ENCODE measurements at regions not wholly inside any gene's neighbourhood (a gene's known extent, or its start where the extent isn't known, plus 50 kb on each side); places are given as distances from the start of the nearest gene placed in this dataset.

DNA sequence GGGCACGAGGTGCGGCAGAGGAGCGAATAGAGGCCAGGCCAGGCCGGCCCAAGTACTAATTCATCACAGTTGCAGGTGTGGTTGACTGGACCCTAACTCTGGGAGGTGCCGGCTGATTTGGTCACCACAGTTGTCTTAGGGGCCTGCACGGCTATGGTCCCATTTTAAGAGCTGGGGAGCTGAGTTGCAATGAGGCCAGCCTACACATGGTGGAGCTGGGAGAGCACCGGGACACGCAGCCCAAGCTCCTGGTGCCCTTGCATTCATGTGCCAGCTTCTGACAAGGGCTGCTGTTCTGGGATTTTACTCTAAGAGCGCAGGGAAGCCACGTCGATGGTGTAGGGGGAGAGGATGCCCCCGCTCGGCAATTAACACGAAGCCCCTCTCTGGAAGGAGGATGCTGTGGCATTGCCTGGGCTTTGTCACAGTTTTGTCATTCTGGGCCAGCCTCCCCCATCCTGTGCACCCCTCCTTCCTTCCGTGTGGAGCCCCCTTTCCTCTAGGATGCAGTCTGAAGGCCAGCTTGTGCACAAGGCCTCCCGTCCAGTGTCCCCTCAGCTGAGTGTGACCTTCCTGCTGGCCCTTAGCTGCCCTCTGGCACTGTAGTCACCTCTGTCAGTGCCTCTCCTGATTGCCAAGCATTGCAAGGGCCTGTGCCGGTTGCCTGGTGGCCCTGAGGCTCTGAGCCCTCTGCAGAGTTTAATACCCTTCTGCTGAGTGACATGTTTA is 109.4 kb upstream of the C1QTNF9B start:
- no peaks in the 10 kb centered on the region for H3K9me3 ChIP-seq

DNA sequence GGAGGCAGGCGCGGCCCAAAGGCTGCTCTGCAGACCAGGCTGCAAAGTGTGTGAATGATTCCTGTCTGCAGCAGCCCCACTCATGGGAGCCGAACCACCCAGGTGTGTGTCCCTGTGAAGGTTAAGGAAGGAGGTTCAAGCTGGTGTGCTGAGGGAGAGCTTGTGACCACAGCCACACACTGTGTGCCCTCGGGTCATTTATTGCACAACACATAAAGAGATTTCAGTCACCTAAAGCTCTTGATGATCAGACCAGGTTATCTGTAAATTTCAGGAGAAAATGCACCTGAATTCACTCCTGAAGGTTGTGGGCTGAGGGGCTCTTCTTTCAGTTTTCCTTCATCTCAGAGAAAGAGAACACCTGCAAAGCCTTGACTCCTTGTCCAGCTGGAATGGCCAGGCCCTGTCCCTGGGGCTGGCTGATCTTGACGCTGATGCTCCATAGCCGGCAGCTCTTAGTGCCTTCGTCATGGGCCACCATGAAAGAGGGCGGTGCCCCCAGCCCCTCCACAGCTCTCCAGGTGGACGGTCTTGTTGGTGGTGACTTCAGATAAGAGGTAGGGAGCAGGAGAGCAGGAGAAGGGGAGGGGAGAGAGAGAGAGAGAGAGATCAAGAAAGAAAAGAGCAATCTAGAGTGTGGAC is 110.8 kb upstream of the C1QTNF9B start:
- intact Hi-C loops (cut with DNase I; ENCODE audit: low total_unique reads): no loop called here
- DNase-seq: no peak
- TF ChIP-seq, protein P1, sequence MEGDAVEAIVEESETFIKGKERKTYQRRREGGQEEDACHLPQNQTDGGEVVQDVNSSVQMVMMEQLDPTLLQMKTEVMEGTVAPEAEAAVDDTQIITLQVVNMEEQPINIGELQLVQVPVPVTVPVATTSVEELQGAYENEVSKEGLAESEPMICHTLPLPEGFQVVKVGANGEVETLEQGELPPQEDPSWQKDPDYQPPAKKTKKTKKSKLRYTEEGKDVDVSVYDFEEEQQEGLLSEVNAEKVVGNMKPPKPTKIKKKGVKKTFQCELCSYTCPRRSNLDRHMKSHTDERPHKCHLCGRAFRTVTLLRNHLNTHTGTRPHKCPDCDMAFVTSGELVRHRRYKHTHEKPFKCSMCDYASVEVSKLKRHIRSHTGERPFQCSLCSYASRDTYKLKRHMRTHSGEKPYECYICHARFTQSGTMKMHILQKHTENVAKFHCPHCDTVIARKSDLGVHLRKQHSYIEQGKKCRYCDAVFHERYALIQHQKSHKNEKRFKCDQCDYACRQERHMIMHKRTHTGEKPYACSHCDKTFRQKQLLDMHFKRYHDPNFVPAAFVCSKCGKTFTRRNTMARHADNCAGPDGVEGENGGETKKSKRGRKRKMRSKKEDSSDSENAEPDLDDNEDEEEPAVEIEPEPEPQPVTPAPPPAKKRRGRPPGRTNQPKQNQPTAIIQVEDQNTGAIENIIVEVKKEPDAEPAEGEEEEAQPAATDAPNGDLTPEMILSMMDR (IDR thresholded peaks at IDR 0.05): no peak
- TF ChIP-seq POLR2A (IDR thresholded peaks at IDR 0.05): no peak
- TF ChIP-seq EP300 (IDR thresholded peaks at IDR 0.05): no peak
- TF ChIP-seq POLR2AphosphoS5 (IDR thresholded peaks at IDR 0.05): no peak
- no peaks in the 10 kb centered on the region for H3K9me3 ChIP-seq
- peaks cover 0 to 8% (median 0%) of the 10 kb centered on the region in 4 donors for H3K4me1 ChIP-seq
- WGBS, 5 donors: 86 to 90% (median 87%) methylated on average over 8 to 9 of the region's 9 CpGs
- no peak overlapping the region for H3K4me3 ChIP-seq
- no peak overlapping the region for H3K27ac ChIP-seq
- no peaks in the 10 kb centered on the region for H3K36me3 ChIP-seq
- peaks cover 0 to 6% (median 0%) of the 10 kb centered on the region in 3 donors for H3K27me3 ChIP-seq

More for the DNA sequence above, 109.4 kb upstream of the C1QTNF9B start:
- TF ChIP-seq POLR2A (IDR thresholded peaks at IDR 0.05) (no peak), POLR2AphosphoS5 (IDR thresholded peaks at IDR 0.05) (no peak), EP300 (IDR thresholded peaks at IDR 0.05) (no peak)
- TF ChIP-seq, protein P1 (IDR thresholded peaks at IDR 0.05): no peak
- Histone ChIP-seq H3K4me3 (no peak overlapping the region), H3K36me3 (no peaks in the 10 kb centered on the region), H3K4me1 (peaks cover 0 to 8% (median 0%) of the 10 kb centered on the region in 4 donors), H3K27ac (no peak overlapping the region), H3K27me3 (no peaks in the 10 kb centered on the region)
- 87 to 93% (median 89%) methylated on average over 16 to 17 of the region's 17 CpGs for WGBS, 5 donors
- intact Hi-C loops (cut with DNase I; ENCODE audit: low total_unique reads): no loop called here
- DNase-seq: no peak

DNA sequence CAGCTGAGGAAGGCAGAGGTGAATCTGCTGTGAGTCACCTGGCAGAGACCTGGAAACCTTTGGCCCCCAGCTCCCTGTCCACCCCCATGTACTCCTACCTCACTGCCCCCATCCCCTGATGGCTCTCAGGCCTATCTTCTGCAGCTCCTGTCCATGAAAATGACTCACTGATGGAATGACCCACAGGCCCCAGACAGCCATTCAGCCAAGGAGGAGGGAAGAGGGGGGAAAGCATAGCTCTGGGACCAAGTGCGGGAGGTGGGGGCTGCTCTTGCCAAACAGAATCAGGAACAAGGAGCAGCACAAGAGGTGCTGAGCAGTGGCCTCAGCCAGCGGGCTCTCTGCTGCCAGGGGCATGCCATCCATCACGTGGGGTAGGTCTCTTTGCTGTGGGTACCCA is 111.4 kb upstream of the C1QTNF9B start:
- 92 to 95% (median 93%) methylated on average over 3 of the region's 3 CpGs for WGBS, 5 donors
- H3K4me3 ChIP-seq: no peak overlapping the region
- peaks cover 0 to 8% (median 0%) of the 10 kb centered on the region in 4 donors for H3K4me1 ChIP-seq
- no peak for TF ChIP-seq POLR2A (IDR thresholded peaks at IDR 0.05)
- TF ChIP-seq POLR2AphosphoS5 (IDR thresholded peaks at IDR 0.05): no peak
- no peak for TF ChIP-seq EP300 (IDR thresholded peaks at IDR 0.05)
- TF ChIP-seq, protein P1 (IDR thresholded peaks at IDR 0.05): no peak
- intact Hi-C loops (cut with DNase I; ENCODE audit: low total_unique reads): no loop called here
- H3K27me3 ChIP-seq: peaks cover 0 to 7% (median 0%) of the 10 kb centered on the region in 3 donors
- DNase-seq: no peak
- H3K27ac ChIP-seq: no peak overlapping the region
- H3K36me3 ChIP-seq: no peaks in the 10 kb centered on the region
- no peaks in the 10 kb centered on the region for H3K9me3 ChIP-seq

DNA sequence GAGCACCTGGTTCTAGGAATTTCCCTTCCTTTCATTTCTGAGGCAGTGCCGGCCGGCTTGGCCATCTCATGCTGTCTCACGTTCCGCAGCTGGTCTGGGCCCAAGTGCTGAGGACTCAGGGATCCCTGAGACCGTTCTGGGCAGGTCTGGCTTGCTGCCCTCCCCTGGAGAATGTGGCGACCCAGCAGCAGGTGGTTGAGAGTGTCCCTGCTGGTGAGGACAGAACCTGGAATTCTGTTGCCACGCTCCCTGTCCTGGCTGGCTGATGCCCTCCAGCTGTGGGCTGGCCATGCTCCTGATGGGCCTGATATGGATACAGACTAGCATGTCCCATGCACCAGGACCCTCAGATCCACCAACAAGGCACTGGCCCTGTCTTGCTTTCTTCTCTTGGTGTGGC is 114.0 kb upstream of the C1QTNF9B start:
- H3K36me3 ChIP-seq: no peaks in the 10 kb centered on the region
- intact Hi-C loops (cut with DNase I; ENCODE audit: low total_unique reads): no loop called here
- no peak overlapping the region for H3K4me3 ChIP-seq
- H3K27ac ChIP-seq: no peak overlapping the region
- peaks cover 0 to 7% (median 0%) of the 10 kb centered on the region in 3 donors for H3K27me3 ChIP-seq
- TF ChIP-seq POLR2A (IDR thresholded peaks at IDR 0.05) (no peak), POLR2AphosphoS5 (IDR thresholded peaks at IDR 0.05) (no peak), EP300 (IDR thresholded peaks at IDR 0.05) (no peak)
- TF ChIP-seq, protein P1 (IDR thresholded peaks at IDR 0.05): no peak
- no peak for DNase-seq
- no peaks in the 10 kb centered on the region for H3K4me1 ChIP-seq
- no peaks in the 10 kb centered on the region for H3K9me3 ChIP-seq
- WGBS, 5 donors: 78 to 89% (median 87%) methylated on average over 4 to 7 of the region's 7 CpGs; no CpG with 5 or more reads in 1 of the 5 donors

All from stomach (tissue), 8 donors.